ENCODE measurements at regions not wholly inside any gene's neighbourhood (a gene's known extent, or its start where the extent isn't known, plus 50 kb on each side); places are given as distances from the start of the nearest gene placed in this dataset.
"Not testable (repeated sequence)": the region's sequence is repeated elsewhere in the genome, so short reads cannot be mapped to it uniquely, and the experiment has no call there.

- H3K4me1 ChIP-seq, result no peaks in the 10 kb centered on the region
- 71 to 76% methylated on average over 2 of the region's 2 CpGs for WGBS, 2 donors
- DNase-seq (no peak), FAIRE-seq (no peak), ATAC-seq (no peak)
- H3K27me3 ChIP-seq, result no peaks in the 10 kb centered on the region
- no peak overlapping the region for H3K27ac ChIP-seq
- no peak for TF ChIP-seq CTCF (IDR thresholded peaks at IDR 0.05)
- H3K4me3 ChIP-seq, result no peak overlapping the region
- intact Hi-C loops (cut with DNase I), result no loop called here
- no peaks in the 10 kb centered on the region for H3K9me3 ChIP-seq
- no peaks in the 10 kb centered on the region for H3K36me3 ChIP-seq
Observed at GRCh38 chr11:15848631-15849168, 507.6 kb downstream of the SOX6 start.

GRCh38 chr11:15849257-15849656 is 507.1 kb downstream of the SOX6 start:
- FAIRE-seq, result no peak
- ATAC-seq, result no peak
- 63 to 64% methylated on average over 4 of the region's 4 CpGs for WGBS, 2 donors
- DNase-seq, result no peak
- no peaks in the 10 kb centered on the region for H3K4me1 ChIP-seq
- H3K27ac ChIP-seq, result no peak overlapping the region
- H3K4me3 ChIP-seq, result no peak overlapping the region
- no peak for TF ChIP-seq CTCF (IDR thresholded peaks at IDR 0.05)
- intact Hi-C loops (cut with DNase I), result no loop called here
- no peaks in the 10 kb centered on the region for H3K36me3 ChIP-seq
- no peaks in the 10 kb centered on the region for H3K9me3 ChIP-seq
- H3K27me3 ChIP-seq, result no peaks in the 10 kb centered on the region

DNA sequence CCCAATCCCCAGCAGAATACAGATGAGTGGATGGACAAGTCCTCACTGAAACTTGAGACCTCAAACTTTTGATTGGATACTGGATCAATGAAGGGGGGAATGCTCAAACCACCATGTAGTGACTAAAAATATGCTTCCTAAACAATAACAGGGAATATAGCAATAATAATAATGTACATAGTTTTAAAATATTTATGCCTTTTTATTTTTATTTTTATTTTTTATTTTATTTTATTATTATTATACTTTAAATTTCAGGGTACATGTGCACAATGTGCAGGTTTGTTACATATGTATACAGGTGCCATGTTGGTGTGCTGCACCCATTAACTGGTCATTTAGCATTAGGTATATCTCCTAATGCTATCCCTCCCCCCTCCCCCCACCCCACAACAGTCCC is 506.0 kb downstream of the SOX6 start:
- ATAC-seq; H3K36me3 ChIP-seq; H3K27ac ChIP-seq; H3K4me3 ChIP-seq; DNase-seq; H3K9me3 ChIP-seq; FAIRE-seq; H3K27me3 ChIP-seq; intact Hi-C loops (cut with DNase I); H3K4me1 ChIP-seq: not testable (repeated sequence)

GRCh38 chr11:15851051-15851498 is 505.3 kb downstream of the SOX6 start:
- ATAC-seq (no peak), FAIRE-seq (no peak), DNase-seq (no peak)
- H3K27me3 ChIP-seq, result no peaks in the 10 kb centered on the region
- intact Hi-C loops (cut with DNase I), result no loop called here
- no peak overlapping the region for H3K4me3 ChIP-seq
- H3K4me1 ChIP-seq, result no peaks in the 10 kb centered on the region
- no peak for TF ChIP-seq CTCF (IDR thresholded peaks at IDR 0.05)
- WGBS, 2 donors, result 66 to 77% methylated on average over 5 of the region's 5 CpGs
- H3K9me3 ChIP-seq, result no peaks in the 10 kb centered on the region
- no peaks in the 10 kb centered on the region for H3K36me3 ChIP-seq
- peak overlapping the region in 1 of 4 donors; percentile 12 for H3K27ac ChIP-seq

DNA sequence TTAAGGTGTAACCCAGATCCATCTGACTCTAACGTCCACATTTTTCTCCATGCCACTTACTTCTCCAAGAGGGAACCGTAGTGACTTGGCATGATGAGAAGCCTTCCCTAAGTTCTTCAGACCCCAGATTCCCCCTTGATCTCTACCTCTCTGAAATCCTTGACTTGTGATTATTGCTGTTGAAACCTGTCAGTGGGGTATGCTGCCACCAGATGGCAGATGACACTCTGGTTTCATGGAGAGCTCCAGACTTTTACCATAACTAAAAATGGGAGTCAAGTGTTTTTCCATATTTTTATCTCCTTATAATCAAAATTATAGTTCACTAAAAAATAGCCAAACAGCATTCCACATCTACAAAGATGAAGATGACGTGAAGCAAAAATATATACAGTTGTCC is 504.2 kb downstream of the SOX6 start:
- FAIRE-seq, result no peak
- DNase-seq, result peak in 1 of 6 donors; percentile 23
- H3K4me1 ChIP-seq, result no peaks in the 10 kb centered on the region
- peak in 1 of 4 donors; percentile 23 for TF ChIP-seq CTCF (IDR thresholded peaks at IDR 0.05)
- intact Hi-C loops (cut with DNase I), result no loop called here
- H3K27ac ChIP-seq, result no peak overlapping the region
- no peaks in the 10 kb centered on the region for H3K27me3 ChIP-seq
- H3K4me3 ChIP-seq, result no peak overlapping the region
- H3K9me3 ChIP-seq, result no peaks in the 10 kb centered on the region
- peak in 3 of 4 donors; percentile 35 to 56 (median 49) for ATAC-seq
- 55 to 58% methylated on average over 3 of the region's 3 CpGs for WGBS, 2 donors
- H3K36me3 ChIP-seq, result no peaks in the 10 kb centered on the region
